ENCODE measurements at regions not wholly inside any gene's neighbourhood (a gene's known extent, or its start where the extent isn't known, plus 50 kb on each side); places are given as distances from the start of the nearest gene placed in this dataset.
"Not testable (repeated sequence)": the region's sequence is repeated elsewhere in the genome, so short reads cannot be mapped to it uniquely, and the experiment has no call there.

DNA sequence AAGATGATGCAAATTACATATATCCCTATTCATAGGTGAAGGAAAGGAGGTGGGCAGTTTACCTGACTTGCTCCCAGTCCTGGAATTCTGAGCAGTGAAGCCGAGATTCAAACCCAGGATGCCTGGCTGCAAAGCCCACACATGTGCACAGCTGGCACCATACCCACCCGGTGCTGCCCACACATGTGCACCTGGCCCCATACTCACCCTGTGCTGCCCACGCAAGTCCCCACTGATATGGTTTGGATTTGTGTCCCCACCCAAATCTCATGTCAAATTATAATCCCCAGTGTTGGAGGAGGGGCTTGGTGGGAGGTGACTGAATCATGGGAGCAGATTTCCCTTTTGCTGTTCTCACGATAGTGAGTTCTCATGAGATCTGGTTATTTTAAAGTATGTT is 179.2 kb upstream of the C14orf180 start:
- H3K36me3 Mint-ChIP-seq (ENCODE audit: low read depth), result peaks cover 10% of the 10 kb centered on the region
- peaks cover 25% of the 10 kb centered on the region for H3K9me3 Mint-ChIP-seq
- H3K27me3 Mint-ChIP-seq (ENCODE audit: low read depth), result peaks cover 4% of the 10 kb centered on the region
- H3K4me1 Mint-ChIP-seq (ENCODE audit: low read depth), result peaks cover 3% of the 10 kb centered on the region
- H3K4me3 Mint-ChIP-seq, result no peak overlapping the region
- no peak overlapping the region for H3K27ac Mint-ChIP-seq

DNA sequence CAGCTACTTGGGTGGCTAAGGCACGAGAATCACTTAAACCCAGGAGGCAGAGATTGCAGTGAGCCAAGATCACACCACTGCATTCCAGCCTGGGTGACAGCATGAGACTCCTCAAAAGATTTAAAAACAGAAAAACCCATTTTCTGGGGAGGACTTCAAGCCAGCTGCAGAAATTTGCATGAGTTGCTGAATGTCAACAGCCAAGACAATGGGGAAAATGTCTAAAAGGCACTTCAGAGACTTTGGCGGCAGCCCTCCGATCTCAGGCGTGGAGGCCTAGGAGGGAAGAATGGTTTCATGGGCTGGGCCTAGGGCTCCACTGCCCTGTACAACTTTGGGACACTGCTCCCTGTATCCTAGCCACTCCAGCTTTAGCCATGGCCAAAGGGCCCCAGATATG is 177.8 kb upstream of the C14orf180 start:
- peaks cover 10% of the 10 kb centered on the region for H3K36me3 Mint-ChIP-seq (ENCODE audit: low read depth)
- peaks cover 25% of the 10 kb centered on the region for H3K9me3 Mint-ChIP-seq
- peaks cover 9% of the 10 kb centered on the region for H3K27me3 Mint-ChIP-seq (ENCODE audit: low read depth)

DNA sequence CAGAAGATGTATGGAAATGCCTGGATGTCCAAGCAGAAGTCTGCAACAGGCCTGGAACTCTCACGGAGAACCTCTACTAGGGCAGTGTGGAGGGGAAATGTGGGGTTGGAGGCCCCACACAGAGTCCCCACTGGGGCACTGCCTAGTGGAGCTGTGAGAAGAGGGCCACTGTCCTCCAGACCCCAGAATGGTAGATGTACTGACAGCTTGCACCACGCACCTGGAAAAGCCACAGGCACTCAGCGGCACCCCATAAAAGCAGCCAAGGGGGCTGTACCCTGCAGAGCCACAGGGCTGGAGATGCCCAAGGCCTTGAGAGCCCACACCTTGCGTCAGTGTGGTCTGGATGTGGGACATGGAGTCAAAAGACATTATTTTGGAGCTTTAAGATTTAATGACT is 177.3 kb upstream of the C14orf180 start:
- H3K4me3 Mint-ChIP-seq; H3K27me3 Mint-ChIP-seq (ENCODE audit: low read depth); H3K27ac Mint-ChIP-seq; H3K4me1 Mint-ChIP-seq (ENCODE audit: low read depth); H3K36me3 Mint-ChIP-seq (ENCODE audit: low read depth): not testable (repeated sequence)
- H3K9me3 Mint-ChIP-seq, result peaks cover 24% of the 10 kb centered on the region

More for the DNA sequence above, 177.8 kb upstream of the C14orf180 start:
- Mint-ChIP-seq H3K4me3 (no peak overlapping the region), H3K4me1 (ENCODE audit: low read depth) (peaks cover 3% of the 10 kb centered on the region), H3K27ac (no peak overlapping the region)

DNA sequence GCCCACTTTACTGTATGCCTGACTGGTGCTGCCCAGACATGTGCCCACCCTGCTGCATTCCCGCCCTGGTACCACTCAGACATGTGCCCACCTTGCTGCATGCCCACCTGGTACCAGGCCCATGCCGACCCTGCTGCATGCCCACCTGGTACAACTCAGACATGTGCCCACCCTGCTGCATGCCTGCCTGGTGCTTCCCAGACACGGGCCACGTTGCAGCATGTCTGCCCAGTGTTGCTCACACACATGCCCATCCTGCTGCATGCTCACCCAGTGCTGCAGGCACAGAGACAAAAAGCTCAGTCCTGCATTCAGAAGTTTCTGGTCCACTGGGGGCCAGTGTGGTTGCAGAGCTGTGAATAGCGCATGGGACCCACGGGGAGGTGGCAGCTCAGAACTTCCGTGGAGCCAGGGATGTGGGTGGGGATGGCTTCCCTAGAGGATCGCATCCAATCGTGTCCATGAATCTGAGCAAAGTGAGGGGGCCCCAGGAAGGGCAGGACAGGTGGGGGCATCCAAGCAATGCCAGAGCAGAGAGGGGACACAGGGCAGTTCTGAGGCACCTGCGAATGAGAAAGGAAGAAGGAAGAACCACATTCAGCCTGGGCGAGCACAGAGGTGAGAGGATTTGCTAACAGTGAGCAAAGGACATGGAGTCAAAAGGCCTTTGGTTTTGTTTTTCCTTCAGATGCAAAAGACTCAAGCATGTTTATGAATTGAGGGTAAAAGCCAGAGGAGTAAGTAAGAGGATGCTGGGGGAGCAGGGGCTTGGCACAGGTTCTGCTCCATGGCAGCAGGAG is 175.9 kb upstream of the C14orf180 start:
- peaks cover 10% of the 10 kb centered on the region for H3K27me3 Mint-ChIP-seq (ENCODE audit: low read depth)
- H3K27ac Mint-ChIP-seq, result no peak overlapping the region
- H3K9me3 Mint-ChIP-seq, result peaks cover 15% of the 10 kb centered on the region
- peaks cover 3% of the 10 kb centered on the region for H3K4me1 Mint-ChIP-seq (ENCODE audit: low read depth)
- H3K4me3 Mint-ChIP-seq, result no peak overlapping the region
- no peaks in the 10 kb centered on the region for H3K36me3 Mint-ChIP-seq (ENCODE audit: low read depth)

GRCh38 chr14:104404922-104405321 is 174.6 kb upstream of the C14orf180 start:
- no peaks in the 10 kb centered on the region for H3K36me3 Mint-ChIP-seq (ENCODE audit: low read depth)
- H3K27ac Mint-ChIP-seq, result no peak overlapping the region
- H3K9me3 Mint-ChIP-seq, result peaks cover 15% of the 10 kb centered on the region
- peaks cover under 1% of the 10 kb centered on the region for H3K4me1 Mint-ChIP-seq (ENCODE audit: low read depth)
- no peak overlapping the region for H3K4me3 Mint-ChIP-seq
- peaks cover 10% of the 10 kb centered on the region for H3K27me3 Mint-ChIP-seq (ENCODE audit: low read depth)

DNA sequence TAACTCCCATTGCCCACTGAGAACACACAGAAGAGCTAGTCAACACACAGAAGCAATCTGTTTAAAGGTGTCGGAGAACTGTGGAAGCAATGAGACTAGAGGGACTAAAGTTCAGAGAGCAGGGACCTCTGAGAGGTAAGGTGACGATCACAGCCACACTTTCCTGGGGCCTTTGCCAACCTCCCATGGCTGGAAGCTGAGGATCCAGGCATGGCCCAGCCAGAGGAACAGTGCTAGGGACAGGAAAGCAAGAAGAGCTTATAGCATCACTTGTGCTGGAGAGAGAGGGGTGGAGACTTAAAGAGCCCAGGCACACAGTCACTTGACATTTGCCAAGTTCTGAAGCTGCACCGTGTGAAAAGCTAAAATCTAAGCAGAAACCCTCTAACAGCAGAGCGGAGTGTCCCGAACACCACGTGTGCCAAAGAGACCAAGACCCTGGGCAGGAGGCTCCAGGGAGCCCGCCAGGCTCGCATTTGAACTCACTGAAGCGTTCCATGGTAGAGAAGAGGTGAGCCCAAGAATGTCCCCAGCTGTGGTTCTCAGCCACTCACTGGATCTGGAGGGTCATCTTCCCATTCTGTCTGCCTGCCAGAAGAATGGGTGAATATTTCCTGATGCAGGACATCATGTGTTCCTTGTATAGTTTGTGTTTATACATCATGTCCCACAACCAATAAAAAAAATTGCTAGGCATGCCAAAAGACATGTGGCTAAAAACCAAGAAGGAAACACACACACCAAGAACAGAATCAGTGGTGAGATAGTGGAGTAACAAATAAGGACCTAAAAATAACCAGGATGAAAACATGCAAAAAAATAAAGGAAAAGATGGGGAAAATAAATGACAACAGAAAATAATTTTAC is 174.0 kb upstream of the C14orf180 start:
- Mint-ChIP-seq H3K4me1 (ENCODE audit: low read depth) (no peaks in the 10 kb centered on the region), H3K36me3 (ENCODE audit: low read depth) (no peaks in the 10 kb centered on the region), H3K27me3 (ENCODE audit: low read depth) (peaks cover 10% of the 10 kb centered on the region), H3K9me3 (peaks cover 15% of the 10 kb centered on the region), H3K4me3 (no peak overlapping the region), H3K27ac (no peak overlapping the region)

GRCh38 chr14:104406831-104407230 is 172.7 kb upstream of the C14orf180 start:
- Mint-ChIP-seq H3K4me3 (no peak overlapping the region), H3K27me3 (ENCODE audit: low read depth) (peaks cover 10% of the 10 kb centered on the region), H3K9me3 (peaks cover 15% of the 10 kb centered on the region), H3K36me3 (ENCODE audit: low read depth) (no peaks in the 10 kb centered on the region), H3K27ac (no peak overlapping the region), H3K4me1 (ENCODE audit: low read depth) (no peaks in the 10 kb centered on the region)

DNA sequence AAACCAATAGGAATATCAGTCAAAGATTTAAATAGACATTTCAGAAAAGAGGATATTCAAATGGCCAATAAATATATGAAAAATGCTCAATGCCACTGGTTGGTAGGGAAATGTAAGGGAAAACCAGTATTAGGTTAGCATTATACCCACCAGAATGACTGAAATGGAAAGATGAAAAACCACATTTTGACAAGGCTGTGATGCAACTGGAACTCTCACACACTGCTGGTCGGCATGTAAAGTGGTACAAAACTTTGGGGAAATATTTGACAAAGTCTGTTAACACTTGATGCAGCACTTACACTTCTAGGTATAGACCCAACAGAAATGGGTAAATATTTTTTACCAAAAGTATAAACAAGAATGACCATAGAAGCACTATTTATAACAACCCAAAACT is 163.2 kb upstream of the C14orf180 start:
- no peaks in the 10 kb centered on the region for H3K4me1 Mint-ChIP-seq (ENCODE audit: low read depth)
- no peaks in the 10 kb centered on the region for H3K9me3 Mint-ChIP-seq
- peaks cover 8% of the 10 kb centered on the region for H3K27me3 Mint-ChIP-seq (ENCODE audit: low read depth)
- H3K27ac Mint-ChIP-seq, result no peak overlapping the region
- no peaks in the 10 kb centered on the region for H3K36me3 Mint-ChIP-seq (ENCODE audit: low read depth)
- H3K4me3 Mint-ChIP-seq, result no peak overlapping the region

DNA sequence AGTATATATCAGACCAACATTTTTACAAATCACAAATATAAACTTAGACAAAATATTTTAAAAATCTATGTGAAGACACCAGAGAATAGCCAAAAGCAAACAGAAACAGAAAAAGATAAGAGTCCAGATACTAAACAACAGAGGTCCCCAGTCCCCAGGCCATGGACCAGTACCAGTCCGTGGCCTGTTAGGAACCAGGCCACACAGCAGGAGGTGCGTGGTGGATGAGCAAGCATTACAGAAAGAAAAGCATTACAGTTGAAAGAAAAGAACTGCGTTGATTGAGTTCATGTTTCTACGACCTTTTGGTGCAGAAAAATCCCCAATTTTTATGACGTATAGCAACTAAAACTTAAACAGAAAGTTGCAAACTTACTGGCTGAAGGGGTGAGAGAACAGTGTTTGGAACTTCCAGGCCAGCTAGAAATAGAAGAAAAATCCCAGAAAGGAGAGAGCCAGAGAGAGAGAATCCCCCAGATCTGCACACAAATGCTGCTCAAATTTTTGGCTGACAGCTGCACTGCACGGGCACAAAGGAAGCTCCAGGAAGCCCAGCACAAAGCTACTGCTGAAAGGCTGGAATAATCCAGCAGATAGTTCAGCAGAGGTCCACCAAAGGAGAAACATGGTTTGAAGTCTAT is 159.6 kb upstream of the C14orf180 start:
- Mint-ChIP-seq H3K9me3 (no peaks in the 10 kb centered on the region), H3K4me1 (ENCODE audit: low read depth) (no peaks in the 10 kb centered on the region), H3K36me3 (ENCODE audit: low read depth) (no peaks in the 10 kb centered on the region), H3K27me3 (ENCODE audit: low read depth) (peaks cover 6% of the 10 kb centered on the region), H3K4me3 (no peak overlapping the region), H3K27ac (no peak overlapping the region)

DNA sequence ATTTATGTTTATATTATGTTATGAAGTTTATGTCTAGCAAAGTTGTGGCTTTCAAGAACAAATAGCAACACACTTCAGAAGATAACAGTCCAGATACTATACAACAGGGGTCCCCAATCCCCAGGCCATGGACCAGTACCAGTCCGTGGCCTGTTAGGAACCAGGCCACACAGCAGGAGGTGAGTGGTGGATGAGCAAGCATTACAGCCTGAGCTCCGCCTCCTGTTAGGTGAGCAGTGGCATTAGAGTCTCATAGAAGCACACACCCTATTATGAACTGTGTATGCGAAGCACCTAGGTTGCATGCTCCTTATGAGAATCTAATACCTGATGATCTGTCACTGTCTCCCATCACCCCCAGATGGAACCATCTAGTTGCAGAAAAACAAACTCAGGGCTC is 159.0 kb upstream of the C14orf180 start:
- H3K4me1 Mint-ChIP-seq (ENCODE audit: low read depth); H3K36me3 Mint-ChIP-seq (ENCODE audit: low read depth); H3K27me3 Mint-ChIP-seq (ENCODE audit: low read depth); H3K27ac Mint-ChIP-seq; H3K9me3 Mint-ChIP-seq; H3K4me3 Mint-ChIP-seq: not testable (repeated sequence)

GRCh38 chr14:104420990-104421389 is 158.6 kb upstream of the C14orf180 start:
- no peak overlapping the region for H3K27ac Mint-ChIP-seq
- H3K27me3 Mint-ChIP-seq (ENCODE audit: low read depth), result peaks cover 6% of the 10 kb centered on the region
- H3K9me3 Mint-ChIP-seq, result no peaks in the 10 kb centered on the region
- no peak overlapping the region for H3K4me3 Mint-ChIP-seq
- H3K4me1 Mint-ChIP-seq (ENCODE audit: low read depth), result no peaks in the 10 kb centered on the region
- no peaks in the 10 kb centered on the region for H3K36me3 Mint-ChIP-seq (ENCODE audit: low read depth)

- Mint-ChIP-seq H3K4me1 (ENCODE audit: low read depth) (no peaks in the 10 kb centered on the region), H3K27ac (no peak overlapping the region), H3K9me3 (no peaks in the 10 kb centered on the region), H3K27me3 (ENCODE audit: low read depth) (peaks cover 6% of the 10 kb centered on the region), H3K4me3 (no peak overlapping the region), H3K36me3 (ENCODE audit: low read depth) (no peaks in the 10 kb centered on the region)
Observed at GRCh38 chr14:104421401-104421821, 158.2 kb upstream of the C14orf180 start.

DNA sequence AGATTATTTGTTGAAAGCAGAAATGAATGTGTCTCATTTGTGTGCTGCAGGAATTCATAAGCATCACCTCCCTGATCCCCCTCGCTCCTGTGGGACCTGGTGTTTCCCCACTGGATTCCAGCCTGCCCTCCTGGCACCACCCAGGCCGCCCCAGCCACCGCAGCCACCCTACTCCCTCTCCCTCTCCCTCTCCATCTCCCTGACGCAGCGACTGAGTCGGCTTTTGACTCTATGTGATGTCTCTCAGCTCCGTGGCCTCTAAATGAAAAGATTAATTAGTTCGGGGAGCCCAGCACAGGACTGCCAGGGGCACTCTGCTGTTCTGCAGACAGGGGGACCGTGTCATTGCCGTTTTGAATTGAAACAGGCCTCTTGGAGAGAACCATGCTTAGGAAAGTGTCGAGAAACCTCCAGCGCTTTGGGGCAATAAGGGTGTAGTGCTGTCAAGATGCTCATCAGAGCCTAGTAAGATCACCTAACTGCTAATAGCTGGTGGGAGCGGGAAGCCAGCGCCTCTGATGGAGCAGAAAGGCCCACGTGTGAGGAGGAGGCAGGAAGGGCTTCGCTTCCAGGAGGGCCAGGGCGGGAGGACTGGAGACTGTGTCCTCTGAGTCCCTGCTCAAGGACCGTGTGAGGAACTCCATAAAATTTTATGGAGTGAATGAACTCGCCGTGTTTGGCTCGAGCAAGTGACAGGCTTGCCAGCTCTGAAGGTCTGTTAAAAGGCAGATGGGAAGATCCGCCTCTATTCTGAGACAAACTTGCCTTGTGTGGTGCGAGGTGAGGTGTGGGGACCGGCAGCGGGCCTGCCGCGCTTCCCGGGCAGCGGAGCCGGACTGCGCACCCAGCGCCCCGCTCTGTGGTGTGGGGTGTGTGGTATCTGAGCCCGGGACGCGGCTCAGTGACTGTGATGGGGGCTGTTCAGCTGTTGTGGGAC is 157.4 kb upstream of the C14orf180 start:
- no peak overlapping the region for H3K27ac Mint-ChIP-seq
- peaks cover 6% of the 10 kb centered on the region for H3K27me3 Mint-ChIP-seq (ENCODE audit: low read depth)
- no peaks in the 10 kb centered on the region for H3K9me3 Mint-ChIP-seq
- no peaks in the 10 kb centered on the region for H3K36me3 Mint-ChIP-seq (ENCODE audit: low read depth)
- no peak overlapping the region for H3K4me3 Mint-ChIP-seq
- H3K4me1 Mint-ChIP-seq (ENCODE audit: low read depth), result no peaks in the 10 kb centered on the region
